MM.1S (cell line): ENCODE measurements at regions not wholly inside any gene's neighbourhood (a gene's known extent, or its start where the extent isn't known, plus 50 kb on each side); places are given as distances from the start of the nearest gene placed in this dataset.

Experiments
- DNase-seq: peaks from one replicate; pipeline ENCODE4 v3.0.0-alpha.2; 2015
- H2AFZ ChIP-seq: fragments of 300-600 bp; sonication (generic); 2 replicates; pipeline ENCODE4 v1.6.0; 2016; ENCODE audit warnings: antibody characterized with exemption, low read length
- H3F3A ChIP-seq: fragments of 300-600 bp; sonication (generic); 2 replicates; pipeline ENCODE4 v1.6.1; 2016; ENCODE audit warnings: mild to moderate bottlenecking, antibody characterized with exemption, low read length, moderate library complexity, mixed read lengths; ENCODE audit not compliant: insufficient read depth
- H3K27ac ChIP-seq: fragments of 300-600 bp; sonication (generic); 2 replicates; pipeline ENCODE4 v1.5.1; 2016; ENCODE audit warnings: mild to moderate bottlenecking, low read length
- H3K27me3 ChIP-seq: fragments of 300-600 bp; sonication (generic); replicated peaks from 2 replicates; pipeline ENCODE4 v1.6.0; 2016; ENCODE audit warnings: low read length; ENCODE audit not compliant: insufficient read depth
- H3K36me3 ChIP-seq: fragments of 300-600 bp; sonication (generic); replicated peaks from 2 replicates; pipeline ENCODE4 v1.6.1; 2016; ENCODE audit warnings: mild to moderate bottlenecking, low read length, mixed read lengths; ENCODE audit not compliant: insufficient read depth
- H3K4me1 ChIP-seq: fragments of 300-600 bp; sonication (generic); 2 replicates; pipeline ENCODE4 v1.6.1; 2016; ENCODE audit warnings: low read length, mixed read lengths
- H3K4me2 ChIP-seq: fragments of 300-600 bp; sonication (generic); 2 replicates; pipeline ENCODE4 v1.6.0; 2016; ENCODE audit warnings: low read depth, low read length
- H3K4me3 ChIP-seq: fragments of 300-600 bp; sonication (generic); 2 replicates; pipeline ENCODE4 v1.5.1; 2016; ENCODE audit warnings: low read length, mixed read lengths
- H3K79me2 ChIP-seq: fragments of 300-600 bp; sonication (generic); 2 replicates; pipeline ENCODE4 v1.6.1; 2016; ENCODE audit warnings: mixed run types, low read length, mixed read lengths
- H3K9ac ChIP-seq: fragments of 300-600 bp; sonication (generic); 2 replicates; pipeline ENCODE4 v1.6.1; 2016; ENCODE audit warnings: low read length, mixed read lengths
- H3K9me2 ChIP-seq: fragments of 300-600 bp; sonication (generic); replicated peaks from 2 replicates; pipeline ENCODE4 v1.6.1; 2016; ENCODE audit warnings: mild to moderate bottlenecking, low read length, mixed read lengths; ENCODE audit not compliant: insufficient read depth
- H3K9me3 ChIP-seq: fragments of 300-600 bp; sonication (generic); replicated peaks from 2 replicates; pipeline ENCODE4 v1.6.1; 2016; ENCODE audit warnings: mild to moderate bottlenecking, low read length, mixed read lengths; ENCODE audit not compliant: insufficient read depth
- H4K20me1 ChIP-seq: fragments of 300-600 bp; sonication (generic); 2 replicates; pipeline ENCODE4 v1.6.1; 2016; ENCODE audit warnings: mild to moderate bottlenecking, low read length, moderate library complexity, mixed read lengths; ENCODE audit not compliant: insufficient read depth
- CTCF ChIP-seq: fragments of 300-600 bp; sonication (generic); IDR thresholded peaks from 2 replicates; pipeline ENCODE4 v1.5.1; 2016; ENCODE audit warnings: antibody characterized with exemption, low read length, mixed read lengths
- EZH2 ChIP-seq: fragments of 300-600 bp; sonication (generic); optimal IDR thresholded peaks from 2 replicates; pipeline ENCODE3; 2017; ENCODE audit warnings: low read depth, mild to moderate bottlenecking, antibody characterized with exemption, low read length, mixed read lengths
- EZH2phosphoT487 ChIP-seq: fragments of 300-600 bp; sonication (generic); IDR thresholded peaks from 2 replicates; pipeline ENCODE4 v1.6.1; 2018; ENCODE audit warnings: antibody characterized with exemption, low read length

GRCh38 chr14:34256223-34256622 is 205.8 kb downstream of the SPTSSA start:
- Histone ChIP-seq H3K27ac (no peak overlapping the region), H3K9me3 (no peaks in the 10 kb centered on the region), H3K36me3 (no peaks in the 10 kb centered on the region), H3K9me2 (no peaks in the 10 kb centered on the region), H3K4me3 (no peak overlapping the region), H3K9ac (no peak overlapping the region), H4K20me1 (no peaks in the 10 kb centered on the region), H3K4me2 (no peak overlapping the region), H3K79me2 (no peaks in the 10 kb centered on the region), H3K27me3 (no peaks in the 10 kb centered on the region), H3K4me1 (no peaks in the 10 kb centered on the region), H3F3A (no peaks in the 10 kb centered on the region), H2AFZ (no peak overlapping the region)
- TF ChIP-seq EZH2phosphoT487 (no peak), CTCF (no peak), EZH2 (no peak)
- no peak for DNase-seq

GRCh38 chr14:34254571-34254970 is 207.5 kb downstream of the SPTSSA start:
- Histone ChIP-seq H3K4me2 (no peak overlapping the region), H3K9ac (no peak overlapping the region)
- no peak for DNase-seq

GRCh38 chr14:34254031-34254430 is 208.0 kb downstream of the SPTSSA start:
- Histone ChIP-seq H3K4me3 (no peak overlapping the region), H3K4me1 (no peaks in the 10 kb centered on the region), H3K79me2 (no peaks in the 10 kb centered on the region), H3K27ac (no peak overlapping the region), H3K27me3 (no peaks in the 10 kb centered on the region), H3K9me2 (no peaks in the 10 kb centered on the region), H3F3A (no peaks in the 10 kb centered on the region), H3K36me3 (no peaks in the 10 kb centered on the region), H4K20me1 (no peaks in the 10 kb centered on the region), H3K4me2 (no peak overlapping the region), H3K9me3 (no peaks in the 10 kb centered on the region), H3K9ac (no peak overlapping the region), H2AFZ (no peak overlapping the region)
- DNase-seq, result no peak
- TF ChIP-seq CTCF (no peak), EZH2 (no peak), EZH2phosphoT487 (no peak)

More at GRCh38 chr14:34254571-34254970, 207.5 kb downstream of the SPTSSA start:
- Histone ChIP-seq H3K27ac (no peak overlapping the region), H3K4me3 (no peak overlapping the region), H3K79me2 (no peaks in the 10 kb centered on the region), H3K4me1 (no peaks in the 10 kb centered on the region), H3F3A (no peaks in the 10 kb centered on the region), H3K27me3 (no peaks in the 10 kb centered on the region), H4K20me1 (no peaks in the 10 kb centered on the region), H3K9me2 (no peaks in the 10 kb centered on the region), H3K9me3 (no peaks in the 10 kb centered on the region), H2AFZ (no peak overlapping the region), H3K36me3 (no peaks in the 10 kb centered on the region)
- no peak for TF ChIP-seq EZH2
- TF ChIP-seq CTCF, result no peak
- no peak for TF ChIP-seq EZH2phosphoT487

- no peaks in the 10 kb centered on the region for H3K9me3 ChIP-seq
- no peaks in the 10 kb centered on the region for H4K20me1 ChIP-seq
- H3K27ac ChIP-seq, result no peak overlapping the region
- H3K4me1 ChIP-seq, result no peaks in the 10 kb centered on the region
- no peak overlapping the region for H3K4me2 ChIP-seq
- no peaks in the 10 kb centered on the region for H3K27me3 ChIP-seq
- H3K79me2 ChIP-seq, result no peaks in the 10 kb centered on the region
- no peak overlapping the region for H2AFZ ChIP-seq
- no peaks in the 10 kb centered on the region for H3K36me3 ChIP-seq
- TF ChIP-seq EZH2 (no peak), EZH2phosphoT487 (no peak), CTCF (no peak)
- H3K9me2 ChIP-seq, result no peaks in the 10 kb centered on the region
- no peak overlapping the region for H3K4me3 ChIP-seq
- DNase-seq, result no peak
- H3K9ac ChIP-seq, result no peak overlapping the region
- H3F3A ChIP-seq, result no peaks in the 10 kb centered on the region
Observed at GRCh38 chr14:34252227-34252626, 209.8 kb downstream of the SPTSSA start.
